SJCRH30 (cell line): ENCODE measurements at regions not wholly inside any gene's neighbourhood (a gene's known extent, or its start where the extent isn't known, plus 50 kb on each side); places are given as distances from the start of the nearest gene placed in this dataset.
"Not testable (repeated sequence)": the region's sequence is repeated elsewhere in the genome, so short reads cannot be mapped to it uniquely, and the experiment has no call there.

Experiments used
- DNase-seq, 2 experiments: peaks; one replicate each; pipeline ENCODE4 v3.0.0-alpha.2; 2015 to 2020
- H3K27ac ChIP-seq: fragments of 250-450 bp; sonication (Bioruptor Pico); 2 replicates; pipeline ENCODE4 v1.5.1; 2020; ENCODE audit warnings: mild to moderate bottlenecking, moderate library complexity
- H3K27me3 ChIP-seq: fragments of 250-450 bp; sonication (Bioruptor Pico); 2 replicates; pipeline ENCODE4 v1.5.1; 2020; ENCODE audit warnings: mild to moderate bottlenecking, moderate library complexity
- H3K36me3 ChIP-seq: fragments of 250-450 bp; sonication (Bioruptor Pico); 2 replicates; pipeline ENCODE4 v1.5.1; 2020; ENCODE audit warnings: mild to moderate bottlenecking, moderate library complexity
- H3K4me1 ChIP-seq: fragments of 250-450 bp; sonication (Bioruptor Pico); 2 replicates; pipeline ENCODE4 v1.5.1; 2020; ENCODE audit warnings: mild to moderate bottlenecking, moderate library complexity
- H3K4me3 ChIP-seq: fragments of 250-450 bp; sonication (Bioruptor Pico); 2 replicates; pipeline ENCODE4 v1.5.1; 2020; ENCODE audit warnings: mild to moderate bottlenecking, moderate library complexity
- H3K9me3 ChIP-seq: fragments of 250-450 bp; sonication (Bioruptor Pico); replicated peaks from 2 replicates; pipeline ENCODE4 v1.5.1; 2020; ENCODE audit warnings: mild to moderate bottlenecking, moderate library complexity

DNA sequence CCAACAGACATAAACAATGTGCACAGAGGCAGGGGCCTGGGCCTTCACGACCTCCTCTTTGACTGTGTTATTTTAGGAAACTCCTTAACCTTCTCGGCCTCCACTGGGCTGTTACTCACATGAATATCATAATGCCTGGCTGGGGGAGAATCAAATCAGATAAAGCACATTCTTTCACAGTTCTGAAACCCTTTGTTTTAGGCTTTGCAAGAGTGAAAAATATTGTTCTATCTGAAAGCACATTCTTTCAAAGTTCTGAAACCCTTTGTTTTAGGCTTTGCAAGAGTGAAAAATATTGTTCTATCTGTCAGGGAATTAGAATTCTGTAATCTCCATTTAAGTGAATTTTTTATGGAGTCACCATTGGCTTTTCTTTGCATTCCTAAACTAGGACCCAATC is 50.7 kb upstream of the SYNDIG1 start:
- Histone ChIP-seq H3K36me3 (no peaks in the 10 kb centered on the region), H3K4me1 (no peaks in the 10 kb centered on the region), H3K9me3 (no peaks in the 10 kb centered on the region), H3K4me3 (no peak overlapping the region), H3K27ac (no peak overlapping the region), H3K27me3 (no peaks in the 10 kb centered on the region)
- no peak for DNase-seq

DNA sequence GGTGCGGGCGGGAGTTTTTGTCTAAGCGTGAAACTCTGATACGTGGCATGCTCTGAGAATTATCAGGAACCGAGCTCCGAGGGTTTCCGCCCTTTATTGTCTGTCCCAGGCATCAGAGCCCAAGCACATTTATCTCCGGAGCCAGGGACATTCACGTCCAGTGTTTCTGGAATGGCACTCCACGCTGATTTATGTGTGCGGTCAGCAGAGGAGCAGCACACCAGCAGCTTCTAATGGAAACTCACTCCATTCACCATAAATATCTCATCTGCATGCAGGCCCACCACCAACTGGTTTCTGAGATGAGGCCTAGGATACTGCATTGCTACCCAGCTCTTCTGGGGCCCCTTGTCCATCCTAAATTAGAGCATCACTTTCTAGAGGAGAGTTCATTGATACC is 51.9 kb upstream of the SYNDIG1 start:
- H3K36me3 ChIP-seq = no peaks in the 10 kb centered on the region
- no peak overlapping the region for H3K27ac ChIP-seq
- DNase-seq = no peak
- H3K4me3 ChIP-seq = no peak overlapping the region
- H3K27me3 ChIP-seq = no peaks in the 10 kb centered on the region
- no peaks in the 10 kb centered on the region for H3K9me3 ChIP-seq
- no peaks in the 10 kb centered on the region for H3K4me1 ChIP-seq

DNA sequence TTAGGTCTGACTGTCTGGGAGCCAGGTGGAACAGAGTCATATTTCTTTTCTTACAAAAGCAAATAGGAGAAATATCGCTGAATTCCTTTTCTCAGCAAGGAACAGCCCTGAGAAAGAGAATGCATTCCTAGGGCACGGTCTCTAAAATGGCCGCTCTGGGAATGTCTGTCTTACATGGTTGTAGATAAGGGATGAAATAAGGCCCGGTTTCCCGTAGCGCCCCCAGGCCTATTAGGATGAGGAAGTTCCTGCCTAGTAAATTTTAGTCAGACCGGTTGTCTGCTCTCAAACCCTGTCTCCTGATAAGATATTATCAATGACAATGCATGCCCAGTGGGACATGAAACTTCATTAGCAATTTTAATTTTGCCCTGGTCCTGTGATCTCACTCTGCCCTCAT is 54.0 kb upstream of the SYNDIG1 start:
- H3K27me3 ChIP-seq, H3K27ac ChIP-seq, DNase-seq, H3K4me3 ChIP-seq, H3K4me1 ChIP-seq, H3K36me3 ChIP-seq, H3K9me3 ChIP-seq: not testable (repeated sequence)

DNA sequence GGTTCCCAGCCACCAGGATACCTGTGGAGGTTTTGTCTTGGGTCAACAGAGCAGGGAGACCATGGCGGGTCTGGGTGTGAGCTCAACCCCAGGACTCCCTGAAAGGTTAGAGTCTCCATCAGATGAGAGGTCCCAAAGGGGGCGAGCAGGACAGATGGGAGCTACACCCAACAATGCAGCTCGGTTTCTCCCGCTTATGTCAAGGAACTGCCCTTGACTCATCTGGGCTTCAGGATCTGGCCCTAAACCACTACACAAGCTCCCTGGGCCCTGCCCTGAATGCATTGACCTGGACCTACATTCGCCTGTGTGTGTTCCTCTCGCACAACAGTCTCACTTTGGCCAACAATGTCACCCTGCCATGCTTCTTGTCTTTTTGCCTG is 57.6 kb upstream of the SYNDIG1 start:
- no peaks in the 10 kb centered on the region for H3K27me3 ChIP-seq
- no peaks in the 10 kb centered on the region for H3K9me3 ChIP-seq
- no peaks in the 10 kb centered on the region for H3K36me3 ChIP-seq
- no peak for DNase-seq
- H3K4me3 ChIP-seq = no peak overlapping the region
- H3K27ac ChIP-seq = no peak overlapping the region
- H3K4me1 ChIP-seq = no peaks in the 10 kb centered on the region

DNA sequence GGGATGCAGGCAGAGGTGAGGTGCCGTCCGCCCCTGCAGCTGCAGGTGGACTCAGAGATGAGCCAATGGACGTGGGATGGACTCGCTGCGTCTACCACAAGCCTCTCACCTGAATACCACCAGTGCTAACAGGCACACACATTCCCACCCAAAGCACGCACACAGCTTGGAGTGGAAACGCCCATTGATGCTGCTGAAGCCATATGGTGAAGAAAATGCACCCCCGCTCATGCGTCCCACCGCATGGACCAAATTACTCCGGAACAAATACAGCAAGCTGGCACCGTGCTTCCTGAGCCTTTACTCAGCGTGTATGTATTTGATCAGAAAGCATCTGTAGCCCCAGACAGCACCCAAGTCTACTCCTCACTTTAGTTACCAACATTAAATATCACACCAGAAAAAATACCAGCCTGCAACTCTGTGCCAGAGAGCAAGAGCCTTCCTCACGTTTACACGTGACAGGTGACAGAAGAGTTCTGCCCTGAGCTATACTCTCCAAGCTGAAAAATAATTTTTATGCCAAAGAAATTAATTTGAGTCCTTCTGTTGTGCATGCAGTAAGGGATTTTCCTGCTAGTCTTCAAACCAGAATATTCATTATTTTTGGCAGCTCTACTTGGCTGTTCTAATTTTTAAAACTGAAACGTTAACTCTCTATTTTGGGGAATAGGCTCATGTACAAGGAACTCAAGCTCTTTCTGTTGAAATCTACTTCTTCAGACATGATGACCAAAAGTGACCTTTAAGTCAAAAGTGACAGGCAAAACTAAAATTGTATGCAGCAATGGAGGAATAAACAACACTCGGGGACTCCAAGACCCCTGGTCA is 58.2 kb upstream of the SYNDIG1 start:
- H3K4me1 ChIP-seq = no peaks in the 10 kb centered on the region
- no peak overlapping the region for H3K27ac ChIP-seq
- H3K4me3 ChIP-seq = no peak overlapping the region
- H3K9me3 ChIP-seq = no peaks in the 10 kb centered on the region
- 0 out of 2 replicates have a peak, but pooled peaks cover 2% of the 10 kb centered on the region for H3K27me3 ChIP-seq
- no peaks in the 10 kb centered on the region for H3K36me3 ChIP-seq
- DNase-seq = no peak

DNA sequence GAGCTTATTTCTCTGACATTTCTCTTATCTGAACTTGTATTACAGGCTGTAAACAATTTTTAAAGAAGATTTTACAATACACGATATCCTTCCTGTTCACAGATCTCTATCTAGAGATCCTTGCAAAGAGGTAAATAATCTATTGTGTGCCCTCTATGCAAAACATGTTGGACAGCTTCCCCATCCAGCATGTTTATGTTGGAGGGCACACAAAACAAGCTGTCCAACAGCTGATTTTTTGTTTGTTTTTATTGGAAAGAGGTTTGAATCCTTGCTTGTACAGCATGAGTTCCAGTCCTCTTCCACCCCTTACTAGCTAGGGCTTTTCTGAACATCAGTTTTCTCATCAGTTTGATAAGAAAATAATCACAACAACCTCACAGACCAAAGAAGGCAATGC is 62.3 kb upstream of the SYNDIG1 start:
- no peaks in the 10 kb centered on the region for H3K9me3 ChIP-seq
- H3K36me3 ChIP-seq = no peaks in the 10 kb centered on the region
- H3K27me3 ChIP-seq = 0 out of 2 replicates have a peak, but pooled peaks cover 2% of the 10 kb centered on the region
- H3K4me3 ChIP-seq = no peak overlapping the region
- H3K4me1 ChIP-seq = no peaks in the 10 kb centered on the region
- no peak overlapping the region for H3K27ac ChIP-seq
- DNase-seq = no peak

DNA sequence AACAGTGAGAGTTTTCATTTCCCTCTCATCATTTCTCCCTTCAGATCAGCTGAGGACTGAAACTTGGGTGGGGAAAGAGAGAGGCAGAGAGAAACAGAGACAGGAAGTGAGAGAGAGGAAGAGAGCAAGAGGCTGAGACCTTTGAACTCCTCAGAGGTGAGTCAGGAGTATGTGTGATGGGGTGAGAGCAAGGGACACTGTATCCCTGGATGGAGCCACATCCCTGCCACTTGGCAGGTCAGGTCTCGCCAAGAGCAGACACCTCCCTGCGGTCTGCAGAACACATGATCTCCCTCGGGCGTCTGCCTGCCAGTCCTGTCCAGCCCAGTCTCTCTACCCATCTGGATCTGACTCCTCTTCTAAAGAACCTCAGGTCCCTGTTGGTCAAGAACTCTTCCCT is 62.7 kb upstream of the SYNDIG1 start:
- Histone ChIP-seq H3K9me3 (no peaks in the 10 kb centered on the region), H3K4me3 (no peak overlapping the region), H3K27me3 (0 out of 2 replicates have a peak, but pooled peaks cover 2% of the 10 kb centered on the region), H3K36me3 (no peaks in the 10 kb centered on the region), H3K4me1 (no peaks in the 10 kb centered on the region), H3K27ac (no peak overlapping the region)
- DNase-seq = no peak

DNA sequence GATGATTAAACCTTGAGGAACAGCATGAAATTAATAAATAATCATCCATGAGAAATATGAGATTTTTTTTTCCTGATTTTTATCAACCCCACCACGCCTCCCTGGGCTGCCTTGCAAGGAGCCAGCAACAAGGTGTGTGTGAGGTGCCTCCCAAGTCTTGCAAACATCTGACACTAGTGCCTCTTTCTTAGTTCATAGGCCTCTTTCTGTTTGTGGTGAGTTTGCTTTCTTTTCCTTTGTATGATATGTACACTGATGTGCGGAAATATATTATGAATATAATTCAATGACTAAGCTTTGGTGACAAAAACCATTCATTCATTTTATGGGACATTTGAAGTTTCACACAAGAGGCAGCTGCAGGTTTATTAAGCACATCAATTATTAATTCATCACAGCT is 63.2 kb upstream of the SYNDIG1 start:
- DNase-seq = no peak
- 0 out of 2 replicates have a peak, but pooled peaks cover 2% of the 10 kb centered on the region for H3K27me3 ChIP-seq
- H3K9me3 ChIP-seq = no peaks in the 10 kb centered on the region

DNA sequence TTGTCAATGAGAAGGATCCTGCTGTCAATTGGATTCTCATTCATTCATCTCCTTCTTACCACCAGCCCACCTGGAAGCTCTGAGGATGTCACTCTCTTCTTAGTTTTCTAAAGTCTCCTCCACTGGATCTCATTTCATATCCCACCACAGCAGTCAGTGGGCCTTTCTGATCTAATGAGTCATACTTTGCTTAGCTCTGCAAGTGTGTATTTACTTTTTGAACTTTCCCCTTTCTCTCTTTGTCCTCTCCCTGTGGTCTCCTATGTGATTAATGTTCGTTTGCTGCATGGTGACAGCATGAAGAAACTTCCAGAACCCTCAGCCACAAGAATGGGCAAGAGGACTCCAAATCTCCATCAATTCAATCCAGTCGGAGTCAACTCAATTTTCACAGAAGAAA is 63.6 kb upstream of the SYNDIG1 start:
- no peak for DNase-seq
- H3K4me1 ChIP-seq = no peaks in the 10 kb centered on the region
- H3K27ac ChIP-seq = no peak overlapping the region
- no peak overlapping the region for H3K4me3 ChIP-seq
- H3K27me3 ChIP-seq = 0 out of 2 replicates have a peak, but pooled peaks cover 2% of the 10 kb centered on the region
- no peaks in the 10 kb centered on the region for H3K9me3 ChIP-seq
- no peaks in the 10 kb centered on the region for H3K36me3 ChIP-seq

More for the DNA sequence above, 63.2 kb upstream of the SYNDIG1 start:
- Histone ChIP-seq H3K27ac (no peak overlapping the region), H3K36me3 (no peaks in the 10 kb centered on the region), H3K4me3 (no peak overlapping the region), H3K4me1 (no peaks in the 10 kb centered on the region)

DNA sequence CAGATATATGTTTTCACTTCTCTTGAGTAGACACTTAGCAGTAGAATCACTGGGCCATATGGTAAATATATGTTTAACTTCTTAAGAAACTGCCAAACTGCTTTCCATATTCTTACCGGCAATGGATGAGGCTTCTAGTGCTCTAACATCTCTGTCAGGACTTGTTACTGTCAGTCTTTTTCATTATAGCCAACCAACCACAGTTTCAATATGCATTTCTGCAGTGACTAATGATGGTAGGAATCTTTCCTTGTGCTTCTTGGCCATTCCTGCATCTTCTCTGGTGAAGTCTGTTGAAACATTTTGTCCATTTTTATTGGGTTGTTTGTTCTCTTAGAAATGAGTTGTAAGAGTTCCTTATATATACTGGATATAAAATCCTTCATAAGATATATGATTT is 66.0 kb upstream of the SYNDIG1 start:
- H3K9me3 ChIP-seq = no peaks in the 10 kb centered on the region
- no peak for DNase-seq
- H3K27me3 ChIP-seq = 0 out of 2 replicates have a peak, but pooled peaks cover 2% of the 10 kb centered on the region

DNA sequence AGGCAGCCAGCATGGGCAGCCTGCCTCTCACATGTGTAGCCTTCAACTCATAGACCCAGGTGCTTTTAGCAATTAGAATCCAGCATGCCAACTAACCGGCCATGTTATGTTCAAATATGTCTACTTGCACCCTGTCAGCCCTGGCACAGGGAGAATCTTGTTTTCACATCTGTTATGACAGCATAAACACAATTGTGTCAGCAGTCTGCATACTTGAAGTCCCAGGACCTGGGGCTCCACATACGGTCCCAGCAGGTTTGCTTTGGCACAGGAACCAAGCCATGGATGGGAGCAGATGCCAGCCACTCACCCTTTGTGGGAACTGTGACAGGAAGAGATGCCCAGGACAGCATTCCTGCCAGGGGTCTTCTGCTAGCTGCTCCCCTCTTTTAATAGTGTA is 67.2 kb upstream of the SYNDIG1 start:
- Histone ChIP-seq H3K4me3 (no peak overlapping the region), H3K36me3 (no peaks in the 10 kb centered on the region), H3K4me1 (no peaks in the 10 kb centered on the region), H3K9me3 (no peaks in the 10 kb centered on the region), H3K27me3 (0 out of 2 replicates have a peak, but pooled peaks cover 2% of the 10 kb centered on the region), H3K27ac (no peak overlapping the region)
- DNase-seq = no peak

More for the DNA sequence above, 66.0 kb upstream of the SYNDIG1 start:
- H3K27ac ChIP-seq = no peak overlapping the region
- H3K4me3 ChIP-seq = no peak overlapping the region
- no peaks in the 10 kb centered on the region for H3K36me3 ChIP-seq
- no peaks in the 10 kb centered on the region for H3K4me1 ChIP-seq

DNA sequence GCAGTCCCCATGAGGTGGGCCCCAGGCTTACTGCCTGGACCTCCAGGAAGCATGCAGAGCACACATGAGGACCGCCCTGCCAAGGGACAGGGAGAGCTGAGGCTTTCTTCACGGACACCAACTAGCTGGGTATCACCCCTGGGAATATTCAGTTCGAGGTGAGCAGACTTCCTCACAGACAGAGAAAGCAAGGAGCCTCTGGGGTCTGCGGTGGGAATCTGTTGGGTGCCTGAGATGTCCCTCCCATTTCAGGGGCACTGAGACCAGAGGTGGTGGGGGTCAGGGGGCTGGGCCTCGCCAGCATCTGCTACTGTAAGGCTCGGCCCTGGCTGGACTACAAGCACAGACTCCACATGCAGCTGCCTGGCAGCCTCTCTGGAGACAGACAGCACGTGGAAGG is 74.3 kb upstream of the SYNDIG1 start:
- Histone ChIP-seq H3K4me3 (no peak overlapping the region), H3K9me3 (no peaks in the 10 kb centered on the region), H3K4me1 (no peaks in the 10 kb centered on the region; the same call in 1 of the 2 replicates), H3K27ac (no peak overlapping the region), H3K36me3 (no peaks in the 10 kb centered on the region), H3K27me3 (no peaks in the 10 kb centered on the region)
- DNase-seq = no peak

DNA sequence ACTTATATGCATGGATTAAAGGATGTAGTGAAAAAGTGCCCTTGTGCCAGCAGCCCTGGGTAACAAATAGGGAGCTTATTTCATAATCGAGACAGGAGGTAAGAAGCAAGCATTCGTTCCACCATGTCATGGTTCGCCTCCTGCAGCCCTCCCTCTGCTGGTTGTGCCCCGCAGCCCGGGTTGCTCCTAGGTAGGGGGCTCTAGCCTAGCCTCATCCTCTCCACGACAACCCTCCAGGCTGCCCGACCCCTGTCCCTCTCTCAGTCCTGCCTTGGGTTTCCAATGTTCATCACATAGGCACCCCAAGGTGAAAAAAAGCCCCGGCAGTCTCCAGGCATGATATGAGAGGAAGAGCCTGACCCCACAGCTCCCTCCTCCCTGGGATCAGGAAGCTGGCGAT is 75.5 kb upstream of the SYNDIG1 start:
- Histone ChIP-seq H3K4me1 (no peaks in the 10 kb centered on the region; the same call in 1 of the 2 replicates), H3K9me3 (no peaks in the 10 kb centered on the region)
- DNase-seq = no peak

DNA sequence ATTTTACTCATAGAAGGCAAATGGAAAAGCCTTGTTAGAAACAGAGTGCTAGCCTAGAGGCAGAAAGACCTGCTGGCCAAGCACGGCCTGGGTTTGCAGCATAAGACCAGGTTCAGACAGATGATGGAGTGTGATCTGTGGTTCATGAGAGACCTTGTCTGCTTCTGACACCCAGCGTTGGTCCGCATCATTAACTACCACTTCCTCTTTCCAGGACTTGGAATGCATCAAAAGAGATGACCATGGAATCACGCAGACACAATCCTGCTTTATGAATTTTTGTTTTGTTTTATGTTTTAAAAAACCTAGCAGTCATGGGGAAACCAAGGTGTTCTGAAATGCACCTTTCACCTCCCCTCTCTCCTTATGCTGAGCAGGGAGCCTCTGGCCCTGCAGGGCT is 76.8 kb upstream of the SYNDIG1 start:
- no peaks in the 10 kb centered on the region for H3K36me3 ChIP-seq
- DNase-seq = no peak
- H3K4me3 ChIP-seq = no peak overlapping the region
- no peaks in the 10 kb centered on the region for H3K27me3 ChIP-seq
- no peaks in the 10 kb centered on the region; the same call in 1 of the 2 replicates for H3K4me1 ChIP-seq
- H3K27ac ChIP-seq = no peak overlapping the region
- H3K9me3 ChIP-seq = no peaks in the 10 kb centered on the region

More for the DNA sequence above, 75.5 kb upstream of the SYNDIG1 start:
- no peak overlapping the region for H3K4me3 ChIP-seq
- H3K36me3 ChIP-seq = no peaks in the 10 kb centered on the region
- H3K27me3 ChIP-seq = no peaks in the 10 kb centered on the region
- no peak overlapping the region for H3K27ac ChIP-seq

DNA sequence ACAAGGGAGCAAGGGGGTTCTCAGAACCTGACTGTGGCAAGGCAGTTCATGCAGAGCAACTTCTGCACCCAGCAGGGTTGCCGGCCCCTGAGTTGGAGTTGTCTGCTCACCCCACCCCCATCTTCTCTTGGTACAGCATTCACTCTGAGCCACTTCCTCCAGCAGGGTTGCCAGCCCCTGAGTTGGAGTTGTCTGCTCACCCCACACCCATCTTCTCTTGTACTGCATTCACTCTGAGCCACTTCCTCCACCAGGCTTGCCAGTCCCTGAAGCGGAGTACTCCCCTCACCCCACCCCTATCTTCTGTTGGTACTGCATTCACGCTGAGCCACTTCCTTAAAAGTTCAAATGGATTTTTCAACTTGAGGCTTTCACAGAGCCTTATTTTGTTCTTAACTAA is 79.7 kb upstream of the SYNDIG1 start:
- no peaks in the 10 kb centered on the region for H3K36me3 ChIP-seq
- H3K4me1 ChIP-seq = no peaks in the 10 kb centered on the region; the same call in 1 of the 2 replicates
- H3K27me3 ChIP-seq = no peaks in the 10 kb centered on the region
- no peaks in the 10 kb centered on the region for H3K9me3 ChIP-seq
- no peak for DNase-seq
- no peak overlapping the region for H3K27ac ChIP-seq
- H3K4me3 ChIP-seq = no peak overlapping the region
